ENCODE measurements at regions not wholly inside any gene's neighbourhood (a gene's known extent, or its start where the extent isn't known, plus 50 kb on each side); places are given as distances from the start of the nearest gene placed in this dataset.

DNA sequence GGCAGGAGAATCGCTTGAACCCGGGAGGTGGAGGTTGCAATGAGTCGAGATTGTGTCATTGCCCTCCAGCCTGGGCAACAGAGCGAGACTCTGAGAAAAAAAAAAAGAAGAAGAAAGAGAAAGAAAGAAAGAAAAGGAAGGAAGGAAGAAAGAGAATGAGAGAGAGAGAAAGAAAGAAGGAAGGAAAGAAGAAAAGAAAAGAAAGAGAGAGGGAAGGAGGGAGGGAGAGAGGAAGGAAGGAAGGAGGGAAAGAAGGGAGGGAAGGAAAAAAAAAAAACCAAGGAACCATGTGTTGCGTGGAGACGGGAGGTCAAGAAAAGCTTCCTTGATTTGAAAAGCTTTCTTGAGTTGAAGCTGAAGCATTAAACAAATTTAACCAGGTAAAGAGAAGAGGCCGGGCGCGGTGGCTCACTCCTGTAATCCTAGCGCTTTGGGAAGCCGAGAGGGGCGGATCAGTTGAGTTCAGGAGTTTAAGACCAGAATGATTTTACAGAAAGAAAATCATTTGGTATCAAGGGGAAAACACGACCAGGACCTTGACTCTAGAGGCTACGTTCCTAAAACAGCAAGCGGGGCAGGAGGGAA is 90.5 kb upstream of the PRSS16 start:
- TF ChIP-seq POLR2A (IDR thresholded peaks at IDR 0.05), result no peak
- TF ChIP-seq, protein P1, sequence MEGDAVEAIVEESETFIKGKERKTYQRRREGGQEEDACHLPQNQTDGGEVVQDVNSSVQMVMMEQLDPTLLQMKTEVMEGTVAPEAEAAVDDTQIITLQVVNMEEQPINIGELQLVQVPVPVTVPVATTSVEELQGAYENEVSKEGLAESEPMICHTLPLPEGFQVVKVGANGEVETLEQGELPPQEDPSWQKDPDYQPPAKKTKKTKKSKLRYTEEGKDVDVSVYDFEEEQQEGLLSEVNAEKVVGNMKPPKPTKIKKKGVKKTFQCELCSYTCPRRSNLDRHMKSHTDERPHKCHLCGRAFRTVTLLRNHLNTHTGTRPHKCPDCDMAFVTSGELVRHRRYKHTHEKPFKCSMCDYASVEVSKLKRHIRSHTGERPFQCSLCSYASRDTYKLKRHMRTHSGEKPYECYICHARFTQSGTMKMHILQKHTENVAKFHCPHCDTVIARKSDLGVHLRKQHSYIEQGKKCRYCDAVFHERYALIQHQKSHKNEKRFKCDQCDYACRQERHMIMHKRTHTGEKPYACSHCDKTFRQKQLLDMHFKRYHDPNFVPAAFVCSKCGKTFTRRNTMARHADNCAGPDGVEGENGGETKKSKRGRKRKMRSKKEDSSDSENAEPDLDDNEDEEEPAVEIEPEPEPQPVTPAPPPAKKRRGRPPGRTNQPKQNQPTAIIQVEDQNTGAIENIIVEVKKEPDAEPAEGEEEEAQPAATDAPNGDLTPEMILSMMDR (IDR thresholded peaks at IDR 0.05), result no peak

Data from thyroid gland (tissue), 4 donors.